ENCODE measurements at regions not wholly inside any gene's neighbourhood (a gene's known extent, or its start where the extent isn't known, plus 50 kb on each side); places are given as distances from the start of the nearest gene placed in this dataset.
"Not testable (repeated sequence)": the region's sequence is repeated elsewhere in the genome, so short reads cannot be mapped to it uniquely, and the experiment has no call there.

- Mint-ChIP-seq H3K27me3 (no peaks in the 10 kb centered on the region), H3K27ac (no peak overlapping the region), H3K9me3 (peaks cover 9% of the 10 kb centered on the region), H3K4me3 (no peak overlapping the region), H3K36me3 (no peaks in the 10 kb centered on the region), H3K4me1 (no peaks in the 10 kb centered on the region)
- DNase-seq, result no peak
- CTCF ChIA-PET, result no interaction called here
These were observed 661.5 kb upstream of the EPHA5 start for GRCh38 chr4:66331761-66332160.

GRCh38 chr4:66330125-66330524, 659.8 kb upstream of the EPHA5 start:
- no peak for DNase-seq
- CTCF ChIA-PET, result no interaction called here

GRCh38 chr4:66328803-66329574, 658.7 kb upstream of the EPHA5 start:
- DNase-seq, result no peak
- Mint-ChIP-seq H3K27ac (no peak overlapping the region), H3K4me3 (no peak overlapping the region), H3K9me3 (peaks cover 2% of the 10 kb centered on the region), H3K36me3 (no peaks in the 10 kb centered on the region), H3K4me1 (no peaks in the 10 kb centered on the region), H3K27me3 (no peaks in the 10 kb centered on the region)
- CTCF ChIA-PET, result no interaction called here

More at GRCh38 chr4:66330125-66330524, 659.8 kb upstream of the EPHA5 start:
- Mint-ChIP-seq H3K27me3 (no peaks in the 10 kb centered on the region), H3K9me3 (peaks cover 6% of the 10 kb centered on the region), H3K27ac (no peak overlapping the region), H3K36me3 (no peaks in the 10 kb centered on the region), H3K4me1 (no peaks in the 10 kb centered on the region), H3K4me3 (no peak overlapping the region)

- no peaks in the 10 kb centered on the region for H3K36me3 Mint-ChIP-seq
- no peak for DNase-seq
- CTCF ChIA-PET, result no interaction called here
- H3K4me3 Mint-ChIP-seq, result no peak overlapping the region
- H3K27ac Mint-ChIP-seq, result no peak overlapping the region
- H3K27me3 Mint-ChIP-seq, result no peaks in the 10 kb centered on the region
- H3K4me1 Mint-ChIP-seq, result no peaks in the 10 kb centered on the region
- H3K9me3 Mint-ChIP-seq, result peaks cover 9% of the 10 kb centered on the region
These were observed 637.6 kb upstream of the EPHA5 start for GRCh38 chr4:66307641-66308438.

GRCh38 chr4:66300336-66300934, 630.1 kb upstream of the EPHA5 start:
- no peaks in the 10 kb centered on the region for H3K4me1 Mint-ChIP-seq
- no peak for DNase-seq
- CTCF ChIA-PET, result no interaction called here
- H3K27ac Mint-ChIP-seq, result no peak overlapping the region
- no peaks in the 10 kb centered on the region for H3K27me3 Mint-ChIP-seq
- H3K36me3 Mint-ChIP-seq, result no peaks in the 10 kb centered on the region
- peaks cover 2% of the 10 kb centered on the region for H3K9me3 Mint-ChIP-seq
- H3K4me3 Mint-ChIP-seq, result no peak overlapping the region

GRCh38 chr4:66298569-66298968, 628.3 kb upstream of the EPHA5 start:
- H3K36me3 Mint-ChIP-seq, result no peaks in the 10 kb centered on the region
- no peak overlapping the region for H3K4me3 Mint-ChIP-seq
- no peaks in the 10 kb centered on the region for H3K4me1 Mint-ChIP-seq
- no peak for DNase-seq
- H3K9me3 Mint-ChIP-seq, result peaks cover 6% of the 10 kb centered on the region
- H3K27ac Mint-ChIP-seq, result no peak overlapping the region
- CTCF ChIA-PET, result no interaction called here
- H3K27me3 Mint-ChIP-seq, result no peaks in the 10 kb centered on the region

- no peaks in the 10 kb centered on the region for H3K27me3 Mint-ChIP-seq
- DNase-seq, result no peak
- H3K36me3 Mint-ChIP-seq, result no peaks in the 10 kb centered on the region
- no peak overlapping the region for H3K4me3 Mint-ChIP-seq
- no peaks in the 10 kb centered on the region for H3K4me1 Mint-ChIP-seq
- peaks cover 7% of the 10 kb centered on the region for H3K9me3 Mint-ChIP-seq
- no peak overlapping the region for H3K27ac Mint-ChIP-seq
- CTCF ChIA-PET, result no interaction called here
These were observed 627.4 kb upstream of the EPHA5 start for GRCh38 chr4:66297703-66298102.

GRCh38 chr4:66294638-66295037, 624.3 kb upstream of the EPHA5 start:
- CTCF ChIA-PET, result no interaction called here
- no peak overlapping the region for H3K4me3 Mint-ChIP-seq
- H3K9me3 Mint-ChIP-seq, result peaks cover 8% of the 10 kb centered on the region
- no peaks in the 10 kb centered on the region for H3K36me3 Mint-ChIP-seq
- no peak for DNase-seq
- no peaks in the 10 kb centered on the region for H3K4me1 Mint-ChIP-seq
- H3K27ac Mint-ChIP-seq, result no peak overlapping the region
- no peaks in the 10 kb centered on the region for H3K27me3 Mint-ChIP-seq

- CTCF ChIA-PET, result no interaction called here
- Mint-ChIP-seq H3K27me3 (no peaks in the 10 kb centered on the region), H3K9me3 (peaks cover 6% of the 10 kb centered on the region), H3K27ac (no peak overlapping the region), H3K36me3 (no peaks in the 10 kb centered on the region), H3K4me1 (no peaks in the 10 kb centered on the region), H3K4me3 (no peak overlapping the region)
- DNase-seq, result no peak
These were observed 614.7 kb upstream of the EPHA5 start for GRCh38 chr4:66284991-66285451.

GRCh38 chr4:66279084-66279483, 608.8 kb upstream of the EPHA5 start:
- Mint-ChIP-seq H3K27me3 (no peaks in the 10 kb centered on the region), H3K4me3 (no peak overlapping the region), H3K27ac (no peak overlapping the region), H3K9me3 (peaks cover 3% of the 10 kb centered on the region), H3K36me3 (no peaks in the 10 kb centered on the region), H3K4me1 (no peaks in the 10 kb centered on the region)
- CTCF ChIA-PET, result no interaction called here
- no peak for DNase-seq

- H3K4me3 Mint-ChIP-seq, result no peak overlapping the region
- H3K36me3 Mint-ChIP-seq, result no peaks in the 10 kb centered on the region
- CTCF ChIA-PET, result no interaction called here
- H3K27me3 Mint-ChIP-seq, result no peaks in the 10 kb centered on the region
- no peak for DNase-seq
- no peaks in the 10 kb centered on the region for H3K4me1 Mint-ChIP-seq
- H3K27ac Mint-ChIP-seq, result no peak overlapping the region
- H3K9me3 Mint-ChIP-seq, result peaks cover 1% of the 10 kb centered on the region
These were observed 605.2 kb upstream of the EPHA5 start for GRCh38 chr4:66275411-66276038.

- no peak overlapping the region for H3K27ac Mint-ChIP-seq
- H3K4me3 Mint-ChIP-seq, result no peak overlapping the region
- H3K9me3 Mint-ChIP-seq, result peaks cover 5% of the 10 kb centered on the region
- no peaks in the 10 kb centered on the region for H3K36me3 Mint-ChIP-seq
- no peaks in the 10 kb centered on the region for H3K27me3 Mint-ChIP-seq
- CTCF ChIA-PET, result no interaction called here
- no peak for DNase-seq
- H3K4me1 Mint-ChIP-seq, result no peaks in the 10 kb centered on the region
These were observed 602.8 kb upstream of the EPHA5 start for GRCh38 chr4:66273110-66273509.

GRCh38 chr4:66270356-66270755, 600.1 kb upstream of the EPHA5 start:
- H3K27ac Mint-ChIP-seq, H3K27me3 Mint-ChIP-seq, H3K36me3 Mint-ChIP-seq, CTCF ChIA-PET, H3K4me3 Mint-ChIP-seq, H3K4me1 Mint-ChIP-seq, DNase-seq: not testable (repeated sequence)
- peaks cover 16% of the 10 kb centered on the region for H3K9me3 Mint-ChIP-seq

- CTCF ChIA-PET, H3K27me3 Mint-ChIP-seq, H3K27ac Mint-ChIP-seq, DNase-seq, H3K4me1 Mint-ChIP-seq, H3K36me3 Mint-ChIP-seq, H3K4me3 Mint-ChIP-seq: not testable (repeated sequence)
- peaks cover 24% of the 10 kb centered on the region for H3K9me3 Mint-ChIP-seq
These were observed 596.3 kb upstream of the EPHA5 start for GRCh38 chr4:66266554-66266953.

Measured in activated naive CD4-positive, alpha-beta T cell treated with anti-CD3 and anti-CD28 coated beads, Interleukin-2, amount 10 ng/mL, durations not matched to agents 7 days and 5 days (primary cell).